ENCODE measurements at regions not wholly inside any gene's neighbourhood (a gene's known extent, or its start where the extent isn't known, plus 50 kb on each side); places are given as distances from the start of the nearest gene placed in this dataset.

DNA sequence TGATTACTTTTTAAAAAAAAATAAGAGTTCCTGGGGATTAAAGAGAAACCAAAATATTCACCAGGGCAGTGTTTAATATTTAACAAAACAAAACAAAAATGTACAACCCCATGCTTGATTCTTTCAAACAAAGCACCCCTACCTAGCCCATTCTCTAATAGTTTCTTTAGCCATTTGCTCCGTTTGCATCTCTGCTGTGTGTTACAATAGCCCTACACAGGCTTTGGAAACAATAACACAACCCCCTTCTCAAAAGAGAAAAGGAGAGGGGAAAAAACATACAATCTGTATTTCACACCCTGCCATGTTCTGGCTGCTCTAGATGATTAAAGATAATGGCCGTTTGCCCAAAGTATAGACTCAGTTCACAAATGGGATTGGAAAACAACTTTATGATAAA, 302.9 kb downstream of the CPS1 start:
- peak overlapping the region; percentile 58; the same call in 1 of the 2 replicates for H3K4me2 ChIP-seq

More for the DNA sequence above, 302.9 kb downstream of the CPS1 start:
- Histone ChIP-seq H3K27ac (ENCODE audit: low read depth) (no peak overlapping the region), H3K79me2 (replicated peaks; ENCODE audit: insufficient read depth) (no peaks in the 10 kb centered on the region), H3K9me2 (ENCODE audit: insufficient read depth) (no peaks in the 10 kb centered on the region), H3K27me3 (ENCODE audit: insufficient read depth) (no peaks in the 10 kb centered on the region), H3K36me3 (ENCODE audit: insufficient read depth) (no peaks in the 10 kb centered on the region), H4K20me1 (replicated peaks; ENCODE audit: insufficient read depth) (no peaks in the 10 kb centered on the region), H3F3A (replicated peaks; ENCODE audit: low read depth) (no peaks in the 10 kb centered on the region), H3K4me3 (no peak overlapping the region), H3K4me1 (ENCODE audit: insufficient read depth) (peaks cover 42% of the 10 kb centered on the region), H2AFZ (no peak overlapping the region)
- DNase-seq (ENCODE audit: low spot score) = no peak
- no peak for TF ChIP-seq STAT1 (IDR thresholded peaks at IDR 0.05; ENCODE audit: unreplicated experiment)
- TF ChIP-seq EZH2phosphoT487 (IDR thresholded peaks at IDR 0.05; ENCODE audit: unreplicated experiment) = no peak
- no peak for TF ChIP-seq POLR2AphosphoS5 (IDR thresholded peaks at IDR 0.05; ENCODE audit: low read depth)
- no peak for TF ChIP-seq NANOG (IDR thresholded peaks at IDR 0.05; ENCODE audit: borderline replicate concordance)
- no peak for TF ChIP-seq ZNF331 (CRISPR knock-in tag; IDR thresholded peaks at IDR 0.05; ENCODE audit: low read depth)
- no peak for TF ChIP-seq EZH2 (IDR thresholded peaks at IDR 0.05; ENCODE audit: low read depth, unreplicated experiment)
- TF ChIP-seq, protein P1, sequence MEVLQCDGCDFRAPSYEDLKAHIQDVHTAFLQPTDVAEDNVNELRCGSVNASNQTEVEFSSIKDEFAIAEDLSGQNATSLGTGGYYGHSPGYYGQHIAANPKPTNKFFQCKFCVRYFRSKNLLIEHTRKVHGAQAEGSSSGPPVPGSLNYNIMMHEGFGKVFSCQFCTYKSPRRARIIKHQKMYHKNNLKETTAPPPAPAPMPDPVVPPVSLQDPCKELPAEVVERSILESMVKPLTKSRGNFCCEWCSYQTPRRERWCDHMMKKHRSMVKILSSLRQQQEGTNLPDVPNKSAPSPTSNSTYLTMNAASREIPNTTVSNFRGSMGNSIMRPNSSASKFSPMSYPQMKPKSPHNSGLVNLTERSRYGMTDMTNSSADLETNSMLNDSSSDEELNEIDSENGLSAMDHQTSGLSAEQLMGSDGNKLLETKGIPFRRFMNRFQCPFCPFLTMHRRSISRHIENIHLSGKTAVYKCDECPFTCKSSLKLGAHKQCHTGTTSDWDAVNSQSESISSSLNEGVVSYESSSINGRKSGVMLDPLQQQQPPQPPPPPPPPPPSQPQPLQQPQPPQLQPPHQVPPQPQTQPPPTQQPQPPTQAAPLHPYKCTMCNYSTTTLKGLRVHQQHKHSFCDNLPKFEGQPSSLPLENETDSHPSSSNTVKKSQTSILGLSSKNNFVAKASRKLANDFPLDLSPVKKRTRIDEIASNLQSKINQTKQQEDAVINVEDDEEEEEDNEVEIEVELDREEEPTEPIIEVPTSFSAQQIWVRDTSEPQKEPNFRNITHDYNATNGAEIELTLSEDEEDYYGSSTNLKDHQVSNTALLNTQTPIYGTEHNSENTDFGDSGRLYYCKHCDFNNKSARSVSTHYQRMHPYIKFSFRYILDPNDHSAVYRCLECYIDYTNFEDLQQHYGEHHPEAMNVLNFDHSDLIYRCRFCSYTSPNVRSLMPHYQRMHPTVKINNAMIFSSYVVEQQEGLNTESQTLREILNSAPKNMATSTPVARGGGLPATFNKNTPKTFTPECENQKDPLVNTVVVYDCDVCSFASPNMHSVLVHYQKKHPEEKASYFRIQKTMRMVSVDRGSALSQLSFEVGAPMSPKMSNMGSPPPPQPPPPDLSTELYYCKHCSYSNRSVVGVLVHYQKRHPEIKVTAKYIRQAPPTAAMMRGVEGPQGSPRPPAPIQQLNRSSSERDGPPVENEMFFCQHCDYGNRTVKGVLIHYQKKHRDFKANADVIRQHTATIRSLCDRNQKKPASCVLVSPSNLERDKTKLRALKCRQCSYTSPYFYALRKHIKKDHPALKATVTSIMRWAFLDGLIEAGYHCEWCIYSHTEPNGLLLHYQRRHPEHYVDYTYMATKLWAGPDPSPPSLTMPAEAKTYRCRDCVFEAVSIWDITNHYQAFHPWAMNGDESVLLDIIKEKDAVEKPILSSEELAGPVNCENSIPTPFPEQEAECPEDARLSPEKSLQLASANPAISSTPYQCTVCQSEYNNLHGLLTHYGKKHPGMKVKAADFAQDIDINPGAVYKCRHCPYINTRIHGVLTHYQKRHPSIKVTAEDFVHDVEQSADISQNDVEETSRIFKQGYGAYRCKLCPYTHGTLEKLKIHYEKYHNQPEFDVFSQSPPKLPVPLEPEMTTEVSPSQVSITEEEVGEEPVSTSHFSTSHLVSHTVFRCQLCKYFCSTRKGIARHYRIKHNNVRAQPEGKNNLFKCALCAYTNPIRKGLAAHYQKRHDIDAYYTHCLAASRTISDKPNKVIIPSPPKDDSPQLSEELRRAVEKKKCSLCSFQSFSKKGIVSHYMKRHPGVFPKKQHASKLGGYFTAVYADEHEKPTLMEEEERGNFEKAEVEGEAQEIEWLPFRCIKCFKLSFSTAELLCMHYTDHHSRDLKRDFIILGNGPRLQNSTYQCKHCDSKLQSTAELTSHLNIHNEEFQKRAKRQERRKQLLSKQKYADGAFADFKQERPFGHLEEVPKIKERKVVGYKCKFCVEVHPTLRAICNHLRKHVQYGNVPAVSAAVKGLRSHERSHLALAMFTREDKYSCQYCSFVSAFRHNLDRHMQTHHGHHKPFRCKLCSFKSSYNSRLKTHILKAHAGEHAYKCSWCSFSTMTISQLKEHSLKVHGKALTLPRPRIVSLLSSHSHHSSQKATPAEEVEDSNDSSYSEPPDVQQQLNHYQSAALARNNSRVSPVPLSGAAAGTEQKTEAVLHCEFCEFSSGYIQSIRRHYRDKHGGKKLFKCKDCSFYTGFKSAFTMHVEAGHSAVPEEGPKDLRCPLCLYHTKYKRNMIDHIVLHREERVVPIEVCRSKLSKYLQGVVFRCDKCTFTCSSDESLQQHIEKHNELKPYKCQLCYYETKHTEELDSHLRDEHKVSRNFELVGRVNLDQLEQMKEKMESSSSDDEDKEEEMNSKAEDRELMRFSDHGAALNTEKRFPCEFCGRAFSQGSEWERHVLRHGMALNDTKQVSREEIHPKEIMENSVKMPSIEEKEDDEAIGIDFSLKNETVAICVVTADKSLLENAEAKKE (CRISPR knock-in tag; IDR thresholded peaks at IDR 0.05) = no peak
- TF ChIP-seq JUNB (IDR thresholded peaks at IDR 0.05; ENCODE audit: unreplicated experiment) = no peak
- no peak for TF ChIP-seq ZNF114 (CRISPR knock-in tag; IDR thresholded peaks at IDR 0.05)
- TF ChIP-seq, protein P2, sequence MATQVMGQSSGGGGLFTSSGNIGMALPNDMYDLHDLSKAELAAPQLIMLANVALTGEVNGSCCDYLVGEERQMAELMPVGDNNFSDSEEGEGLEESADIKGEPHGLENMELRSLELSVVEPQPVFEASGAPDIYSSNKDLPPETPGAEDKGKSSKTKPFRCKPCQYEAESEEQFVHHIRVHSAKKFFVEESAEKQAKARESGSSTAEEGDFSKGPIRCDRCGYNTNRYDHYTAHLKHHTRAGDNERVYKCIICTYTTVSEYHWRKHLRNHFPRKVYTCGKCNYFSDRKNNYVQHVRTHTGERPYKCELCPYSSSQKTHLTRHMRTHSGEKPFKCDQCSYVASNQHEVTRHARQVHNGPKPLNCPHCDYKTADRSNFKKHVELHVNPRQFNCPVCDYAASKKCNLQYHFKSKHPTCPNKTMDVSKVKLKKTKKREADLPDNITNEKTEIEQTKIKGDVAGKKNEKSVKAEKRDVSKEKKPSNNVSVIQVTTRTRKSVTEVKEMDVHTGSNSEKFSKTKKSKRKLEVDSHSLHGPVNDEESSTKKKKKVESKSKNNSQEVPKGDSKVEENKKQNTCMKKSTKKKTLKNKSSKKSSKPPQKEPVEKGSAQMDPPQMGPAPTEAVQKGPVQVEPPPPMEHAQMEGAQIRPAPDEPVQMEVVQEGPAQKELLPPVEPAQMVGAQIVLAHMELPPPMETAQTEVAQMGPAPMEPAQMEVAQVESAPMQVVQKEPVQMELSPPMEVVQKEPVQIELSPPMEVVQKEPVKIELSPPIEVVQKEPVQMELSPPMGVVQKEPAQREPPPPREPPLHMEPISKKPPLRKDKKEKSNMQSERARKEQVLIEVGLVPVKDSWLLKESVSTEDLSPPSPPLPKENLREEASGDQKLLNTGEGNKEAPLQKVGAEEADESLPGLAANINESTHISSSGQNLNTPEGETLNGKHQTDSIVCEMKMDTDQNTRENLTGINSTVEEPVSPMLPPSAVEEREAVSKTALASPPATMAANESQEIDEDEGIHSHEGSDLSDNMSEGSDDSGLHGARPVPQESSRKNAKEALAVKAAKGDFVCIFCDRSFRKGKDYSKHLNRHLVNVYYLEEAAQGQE (IDR thresholded peaks at IDR 0.05; ENCODE audit: unreplicated experiment) = no peak
- TF ChIP-seq CREB1 (CRISPR knock-in tag; IDR thresholded peaks at IDR 0.05; ENCODE audit: low read depth) = no peak
- TF ChIP-seq, protein P3, sequence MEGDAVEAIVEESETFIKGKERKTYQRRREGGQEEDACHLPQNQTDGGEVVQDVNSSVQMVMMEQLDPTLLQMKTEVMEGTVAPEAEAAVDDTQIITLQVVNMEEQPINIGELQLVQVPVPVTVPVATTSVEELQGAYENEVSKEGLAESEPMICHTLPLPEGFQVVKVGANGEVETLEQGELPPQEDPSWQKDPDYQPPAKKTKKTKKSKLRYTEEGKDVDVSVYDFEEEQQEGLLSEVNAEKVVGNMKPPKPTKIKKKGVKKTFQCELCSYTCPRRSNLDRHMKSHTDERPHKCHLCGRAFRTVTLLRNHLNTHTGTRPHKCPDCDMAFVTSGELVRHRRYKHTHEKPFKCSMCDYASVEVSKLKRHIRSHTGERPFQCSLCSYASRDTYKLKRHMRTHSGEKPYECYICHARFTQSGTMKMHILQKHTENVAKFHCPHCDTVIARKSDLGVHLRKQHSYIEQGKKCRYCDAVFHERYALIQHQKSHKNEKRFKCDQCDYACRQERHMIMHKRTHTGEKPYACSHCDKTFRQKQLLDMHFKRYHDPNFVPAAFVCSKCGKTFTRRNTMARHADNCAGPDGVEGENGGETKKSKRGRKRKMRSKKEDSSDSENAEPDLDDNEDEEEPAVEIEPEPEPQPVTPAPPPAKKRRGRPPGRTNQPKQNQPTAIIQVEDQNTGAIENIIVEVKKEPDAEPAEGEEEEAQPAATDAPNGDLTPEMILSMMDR (conservative IDR thresholded peaks at IDR 0.05; ENCODE audit: low read depth in 2 of 2) = no peak
- TF ChIP-seq, protein P4, sequence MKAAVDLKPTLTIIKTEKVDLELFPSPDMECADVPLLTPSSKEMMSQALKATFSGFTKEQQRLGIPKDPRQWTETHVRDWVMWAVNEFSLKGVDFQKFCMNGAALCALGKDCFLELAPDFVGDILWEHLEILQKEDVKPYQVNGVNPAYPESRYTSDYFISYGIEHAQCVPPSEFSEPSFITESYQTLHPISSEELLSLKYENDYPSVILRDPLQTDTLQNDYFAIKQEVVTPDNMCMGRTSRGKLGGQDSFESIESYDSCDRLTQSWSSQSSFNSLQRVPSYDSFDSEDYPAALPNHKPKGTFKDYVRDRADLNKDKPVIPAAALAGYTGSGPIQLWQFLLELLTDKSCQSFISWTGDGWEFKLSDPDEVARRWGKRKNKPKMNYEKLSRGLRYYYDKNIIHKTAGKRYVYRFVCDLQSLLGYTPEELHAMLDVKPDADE (IDR thresholded peaks at IDR 0.05) = no peak
- no peak overlapping the region for H3K4me3 Mint-ChIP-seq
- no peak overlapping the region; the same call in 1 of the 2 replicates for H3K27ac Mint-ChIP-seq
- peaks cover 42% of the 10 kb centered on the region for H3K4me1 Mint-ChIP-seq
- H3K36me3 Mint-ChIP-seq (ENCODE audit: low read depth) = no peaks in the 10 kb centered on the region
- ATAC-seq = peak; percentile 81
- no peaks in the 10 kb centered on the region for H3K9me3 Mint-ChIP-seq
- no peaks in the 10 kb centered on the region for H3K27me3 Mint-ChIP-seq (ENCODE audit: insufficient read depth, low read depth, poor library complexity)

Data from GM23338 (cell line).